H9 (cell line): ENCODE measurements at regions not wholly inside any gene's neighbourhood (a gene's known extent, or its start where the extent isn't known, plus 50 kb on each side); places are given as distances from the start of the nearest gene placed in this dataset.

ENCODE experiments used
- DNase-seq: peaks from one replicate; pipeline ENCODE4 v3.0.0-alpha.2; 2017
- H2AFZ ChIP-seq: one replicate; pipeline ENCODE4 v1.6.1; 2013; ENCODE audit warnings: mild to moderate bottlenecking, low read length, control low read depth, moderate library complexity
- H2AK5ac ChIP-seq: 2 replicates; pipeline ENCODE4 v1.6.1; 2013; ENCODE audit warnings: low read length, control low read depth, mixed read lengths; ENCODE audit not compliant: insufficient read length
- H2BK120ac ChIP-seq: one replicate; pipeline ENCODE4 v1.6.1; 2013; ENCODE audit warnings: low read depth, mild to moderate bottlenecking, low read length, control low read depth, inconsistent platforms; ENCODE audit not compliant: poor library complexity, severe bottlenecking
- H2BK12ac ChIP-seq: 2 replicates; pipeline ENCODE4 v1.6.1; 2013; ENCODE audit warnings: low read length, control low read depth, mixed read lengths, low read depth; ENCODE audit not compliant: insufficient read length
- H2BK15ac ChIP-seq: 2 replicates; pipeline ENCODE4 v1.6.1; 2013; ENCODE audit warnings: low read depth, low read length, control low read depth
- H2BK20ac ChIP-seq: one replicate; pipeline ENCODE4 v1.6.1; 2013; ENCODE audit warnings: low read depth, mild to moderate bottlenecking, low read length, control low read depth, inconsistent platforms; ENCODE audit not compliant: poor library complexity, severe bottlenecking
- H2BK5ac ChIP-seq: 2 replicates; pipeline ENCODE4 v1.6.1; 2013; ENCODE audit warnings: low read length, control low read depth, mixed read lengths; ENCODE audit not compliant: insufficient read length
- H3K14ac ChIP-seq: 2 replicates; pipeline ENCODE4 v1.6.1; 2013; ENCODE audit warnings: low read length, control low read depth; ENCODE audit not compliant: insufficient read depth
- H3K18ac ChIP-seq: 2 replicates; pipeline ENCODE4 v1.6.1; 2013; ENCODE audit warnings: low read depth, mild to moderate bottlenecking, mixed read lengths, low read length, control low read depth; ENCODE audit not compliant: insufficient read length
- H3K23ac ChIP-seq: 2 replicates; pipeline ENCODE4 v1.6.1; 2013; ENCODE audit warnings: low read length, control low read depth, mixed read lengths, low read depth; ENCODE audit not compliant: insufficient read length
- H3K23me2 ChIP-seq: 2 replicates; pipeline ENCODE4 v1.6.1; 2013; ENCODE audit warnings: low read depth, mild to moderate bottlenecking, mixed read lengths, low read length, control low read depth; ENCODE audit not compliant: insufficient read length, poor library complexity, severe bottlenecking
- H3K27ac ChIP-seq: 2 replicates; pipeline ENCODE4 v1.5.1; 2013; ENCODE audit warnings: low read length, control low read depth, mixed read lengths, low read depth; ENCODE audit not compliant: insufficient read length
- H3K27me3 ChIP-seq: 2 replicates; pipeline ENCODE4 v1.6.1; 2013; ENCODE audit warnings: low read length, control low read depth, inconsistent platforms; ENCODE audit not compliant: insufficient read depth
- H3K4ac ChIP-seq: 2 replicates; pipeline ENCODE4 v1.6.1; 2013; ENCODE audit warnings: low read depth, mild to moderate bottlenecking, control low read depth, inconsistent platforms, low read length, moderate library complexity
- H3K4me1 ChIP-seq: 2 replicates; pipeline ENCODE4 v1.6.1; 2013; ENCODE audit warnings: low read length, control low read depth, inconsistent platforms; ENCODE audit not compliant: insufficient read depth
- H3K4me2 ChIP-seq: 2 replicates; pipeline ENCODE4 v1.6.1; 2013; ENCODE audit warnings: low read length, control low read depth, mixed read lengths; ENCODE audit not compliant: insufficient read length, insufficient read depth
- H3K56ac ChIP-seq: 2 replicates; pipeline ENCODE4 v1.6.1; 2013; ENCODE audit warnings: low read depth, mild to moderate bottlenecking, mixed read lengths, low read length, control low read depth; ENCODE audit not compliant: insufficient read length
- H3K79me1 ChIP-seq: 2 replicates; pipeline ENCODE4 v1.6.1; 2013; ENCODE audit warnings: low read depth, mild to moderate bottlenecking, moderate library complexity, low read length, control low read depth, inconsistent platforms; ENCODE audit not compliant: insufficient read depth, poor library complexity, severe bottlenecking
- H3K79me2 ChIP-seq: 2 replicates; pipeline ENCODE4 v1.6.1; 2013; ENCODE audit warnings: low read length, control low read depth, inconsistent platforms; ENCODE audit not compliant: insufficient read depth
- H3K9ac ChIP-seq: 2 replicates; pipeline ENCODE4 v1.6.1; 2013; ENCODE audit warnings: low read length, control low read depth, mixed read lengths; ENCODE audit not compliant: insufficient read length; ENCODE audit errors: extremely low read depth
- H3K9me3 ChIP-seq: one replicate; pipeline ENCODE4 v1.6.1; 2013; ENCODE audit warnings: low read depth, low read length, inconsistent platforms; ENCODE audit not compliant: control insufficient read depth
- H3T11ph ChIP-seq: one replicate; pipeline ENCODE4 v1.6.1; 2013; ENCODE audit warnings: mild to moderate bottlenecking, low read length, control low read depth, inconsistent platforms
- H4K20me1 ChIP-seq: one replicate; pipeline ENCODE4 v1.6.1; 2013; ENCODE audit not compliant: control insufficient read depth, insufficient read length, insufficient read depth
- H4K5ac ChIP-seq: 2 replicates; pipeline ENCODE4 v1.6.1; 2013; ENCODE audit warnings: low read depth, mild to moderate bottlenecking, mixed read lengths, low read length, control low read depth; ENCODE audit not compliant: insufficient read length
- H4K8ac ChIP-seq: replicated peaks from 2 replicates; pipeline ENCODE4 v1.6.1; 2013; ENCODE audit warnings: low read length, control low read depth, mixed read lengths, low read depth; ENCODE audit not compliant: insufficient read length
- H4K91ac ChIP-seq: 2 replicates; pipeline ENCODE4 v1.6.1; 2013; ENCODE audit warnings: low read depth, mild to moderate bottlenecking, moderate library complexity, mixed read lengths, low read length, control low read depth; ENCODE audit not compliant: insufficient read length
- H3K27ac Mint-ChIP-seq, 3 experiments: 2 replicates in 2 of 3; 3 replicates in 1 of 3; pipeline ENCODE4 v1.8.0; 2020 to 2021; ENCODE audit warnings: mixed read lengths in 3 of 3, mild to moderate bottlenecking in 1 of 3, moderate library complexity in 1 of 3
- H3K27me3 Mint-ChIP-seq: 2 replicates; pipeline ENCODE4 v1.8.0; 2021; ENCODE audit warnings: low read depth, mild to moderate bottlenecking, moderate library complexity, mixed read lengths
- H3K36me3 Mint-ChIP-seq, 3 experiments: 2 replicates in 2 of 3; 3 replicates in 1 of 3; pipeline ENCODE4 v1.8.0; 2020 to 2021; ENCODE audit warnings: low read depth in 3 of 3, mixed read lengths in 3 of 3; ENCODE audit not compliant: insufficient read depth in 1 of 3
- H3K4me1 Mint-ChIP-seq, 2 experiments: 2 replicates each; pipeline ENCODE4 v1.8.0; 2020; ENCODE audit warnings: mixed read lengths in 2 of 2
- H3K4me3 Mint-ChIP-seq, 2 experiments: 2 replicates in 1 of 2; 3 replicates in 1 of 2; pipeline ENCODE4 v1.8.0; 2020 to 2021; ENCODE audit warnings: mild to moderate bottlenecking in 2 of 2, mixed read lengths in 2 of 2, moderate library complexity in 1 of 2
- H3K9me3 Mint-ChIP-seq, 2 experiments: 2 replicates in 1 of 2; 3 replicates in 1 of 2; pipeline ENCODE4 v1.8.0; 2020; ENCODE audit warnings: mild to moderate bottlenecking in 2 of 2, mixed read lengths in 2 of 2, moderate library complexity in 1 of 2
- CTCF ChIP-seq: fragments of 200-600 bp; sonication (generic); conservative IDR thresholded peaks from 3 replicates; pipeline ENCODE4 v1.8.0; 2021; ENCODE audit warnings: antibody characterized with exemption, mild to moderate bottlenecking
- WGBS: extraction: QIAGEN DNeasy Blood & Tissue Kit; methylation state at CpG from one replicate; pipeline ENCODE4 v1.1.7; 2013; ENCODE audit warnings: missing lambda C conversion rate, low lambda C conversion rate, mixed read lengths; ENCODE audit not compliant: insufficient read length; ENCODE audit errors: extremely low coverage; 5-methylcytosine and 5-hydroxymethylcytosine counted together

GRCh38 chr13:81597101-81597500, 1256.2 kb upstream of the SPRY2 start:
- no peaks in the 10 kb centered on the region for H3K9me3 Mint-ChIP-seq
- no peak overlapping the region for H4K8ac ChIP-seq
- H2BK15ac ChIP-seq = no peak overlapping the region
- no peak overlapping the region for H3K27ac ChIP-seq
- H3K4me1 ChIP-seq = no peaks in the 10 kb centered on the region
- no peak overlapping the region for H2BK5ac ChIP-seq
- H3K56ac ChIP-seq = no peak overlapping the region
- no peak overlapping the region for H4K5ac ChIP-seq
- H2BK12ac ChIP-seq = no peak overlapping the region
- no peak overlapping the region for H2BK20ac ChIP-seq
- no peak for TF ChIP-seq CTCF
- H3K4ac ChIP-seq = no peak overlapping the region
- no peaks in the 10 kb centered on the region for H3K27me3 ChIP-seq
- H3K23me2 ChIP-seq = no peaks in the 10 kb centered on the region
- no peak overlapping the region for H2AK5ac ChIP-seq
- no peak overlapping the region for H2BK120ac ChIP-seq
- H3T11ph ChIP-seq = no peak overlapping the region
- no peak overlapping the region for H3K14ac ChIP-seq
- no peak overlapping the region for H3K27ac Mint-ChIP-seq
- H3K4me1 Mint-ChIP-seq = no peaks in the 10 kb centered on the region; a peak in 2 of 4 replicates
- no peaks in the 10 kb centered on the region; a peak in 1 of 7 replicates for H3K36me3 Mint-ChIP-seq
- no peaks in the 10 kb centered on the region for H3K9me3 ChIP-seq
- H3K23ac ChIP-seq = no peak overlapping the region
- no peak for DNase-seq
- H3K4me2 ChIP-seq = no peak overlapping the region
- no peak overlapping the region for H3K4me3 Mint-ChIP-seq
- H3K18ac ChIP-seq = no peak overlapping the region
- H3K27me3 Mint-ChIP-seq = no peaks in the 10 kb centered on the region
- no peak overlapping the region for H2AFZ ChIP-seq
- H3K79me2 ChIP-seq = no peaks in the 10 kb centered on the region
- whole genome bisulfite sequencing = no CpG with 5 or more reads among the region's 1 CpG
- no peaks in the 10 kb centered on the region for H3K79me1 ChIP-seq
- H3K9ac ChIP-seq = no peak overlapping the region
- H4K20me1 ChIP-seq = no peaks in the 10 kb centered on the region
- no peak overlapping the region for H4K91ac ChIP-seq
